B cell (primary cell): ENCODE measurements at regions not wholly inside any gene's neighbourhood (a gene's known extent, or its start where the extent isn't known, plus 50 kb on each side); places are given as distances from the start of the nearest gene placed in this dataset.

Source experiments
- ATAC-seq: fragments of 200-7000 bp; cut with Tn5 transposase; one replicate; pipeline ENCODE4 v1.10.0; 2021; ENCODE audit warnings: low read depth, mild to moderate bottlenecking, moderate number of reproducible peaks, moderate library complexity
- CTCF ChIA-PET: fragments of 350-600 bp; sonication (Branson Sonifier 250); formaldehyde crosslinking; loops from one replicate; lab custom pipeline; 2021; ENCODE audit warnings: antibody characterized with exemption, inconsistent platforms; lab: Charles Lee
- POLR2A ChIA-PET: fragments of 350-600 bp; sonication (Branson Sonifier 250); formaldehyde crosslinking; loops from one replicate; lab custom pipeline; 2021; ENCODE audit warnings: antibody characterized with exemption; lab: Charles Lee
- DNase-seq: peaks from one replicate; pipeline ENCODE4 v3.0.0; 2013
- H2AFZ ChIP-seq: 2 replicates; pipeline ENCODE4 v1.6.1; 2012; ENCODE audit warnings: mild to moderate bottlenecking, low read depth, low read length; ENCODE audit not compliant: insufficient read depth, poor library complexity, severe bottlenecking
- H3K27ac ChIP-seq, 2 donors: 1 replicate in 1 of 2; 2 replicates in 1 of 2; pipeline ENCODE4 v1.5.1; 2012 to 2013; ENCODE audit warnings: low read length in 2 of 2, mild to moderate bottlenecking in 2 of 2, moderate library complexity in 1 of 2
- H3K27me3 ChIP-seq, 4 experiments: fragments of 200-600 bp in 1 of 4; sonication (generic) in 1 of 4; replicated peaks in 1 of 4; 1 replicate in 2 of 4; 2 replicates in 2 of 4; pipeline versions ENCODE4 v1.6.1 to v1.7.0; 2013 to 2016; ENCODE audit warnings: low read length in 3 of 4, mild to moderate bottlenecking in 2 of 4, mixed read lengths in 1 of 4, moderate library complexity in 1 of 4; ENCODE audit not compliant: insufficient read depth in 4 of 4, control insufficient read depth in 3 of 4; ENCODE audit errors: control extremely low read depth in 1 of 4
- H3K36me3 ChIP-seq, 2 experiments: replicated peaks in 1 of 2; 1 replicate in 1 of 2; 2 replicates in 1 of 2; pipeline versions ENCODE4 v1.6.1 to v1.7.1; 2013; ENCODE audit warnings: low read length in 1 of 2; ENCODE audit not compliant: insufficient read depth in 2 of 2, control insufficient read depth in 1 of 2; ENCODE audit errors: control extremely low read depth in 1 of 2, extremely low read depth in 1 of 2
- H3K4me1 ChIP-seq, 2 donors: fragments of 200-600 bp in 1 of 2; sonication (generic) in 1 of 2; 1 replicate in 1 of 2; 2 replicates in 1 of 2; pipeline versions ENCODE4 v1.5.1 to v1.6.1; 2013 to 2017; ENCODE audit warnings: low read length in 2 of 2; ENCODE audit not compliant: control insufficient read depth in 2 of 2, insufficient read depth in 2 of 2
- H3K4me2 ChIP-seq: replicated peaks from 2 replicates; pipeline ENCODE3; 2012; ENCODE audit warnings: mild to moderate bottlenecking, low read depth, low read length; ENCODE audit not compliant: poor library complexity, severe bottlenecking
- H3K4me3 ChIP-seq, 5 experiments: fragments of 200-600 bp in 1 of 5; sonication (generic) in 1 of 5; 1 replicate in 3 of 5; 2 replicates in 2 of 5; pipeline versions ENCODE4 v1.5.1 to v1.7.0; 2011 to 2016; ENCODE audit warnings: low read length in 4 of 5, mild to moderate bottlenecking in 4 of 5, low read depth in 2 of 5, control low read depth in 1 of 5, moderate library complexity in 1 of 5; ENCODE audit not compliant: insufficient read depth in 1 of 5; ENCODE audit errors: control extremely low read depth in 1 of 5, extremely low read depth in 1 of 5
- H3K79me2 ChIP-seq: fragments of 200-600 bp; sonication (generic); one replicate; pipeline ENCODE4 v1.6.0; 2016; ENCODE audit warnings: low read length; ENCODE audit not compliant: control insufficient read depth, insufficient read depth
- H3K9ac ChIP-seq: fragments of 200-600 bp; sonication (generic); 2 replicates; pipeline ENCODE4 v1.6.1; 2017; ENCODE audit warnings: mild to moderate bottlenecking, low read length, moderate library complexity
- H3K9me3 ChIP-seq, 3 donors: one replicate each; pipeline versions ENCODE4 v1.6.1 to v1.7.1; 2013; ENCODE audit warnings: low read length in 2 of 3; ENCODE audit not compliant: control insufficient read depth in 2 of 3, insufficient read depth in 1 of 3; ENCODE audit errors: control extremely low read depth in 1 of 3
- H4K20me1 ChIP-seq: 2 replicates; pipeline ENCODE4 v1.6.0; 2012; ENCODE audit warnings: mild to moderate bottlenecking, low read length; ENCODE audit not compliant: insufficient read depth, control insufficient read depth, poor library complexity, severe bottlenecking
- H3K27ac Mint-ChIP-seq: one replicate; pipeline ENCODE4 v1.8.0; 2021; ENCODE audit warnings: mixed read lengths
- H3K27me3 Mint-ChIP-seq: one replicate; pipeline ENCODE4 v1.8.0; 2021; ENCODE audit warnings: mixed read lengths
- H3K4me1 Mint-ChIP-seq: one replicate; pipeline ENCODE4 v1.8.0; 2021; ENCODE audit warnings: mixed read lengths
- H3K4me3 Mint-ChIP-seq: one replicate; pipeline ENCODE4 v1.8.0; 2021; ENCODE audit warnings: mixed read lengths
- H3K9me3 Mint-ChIP-seq: one replicate; pipeline ENCODE4 v1.8.0; 2022; ENCODE audit warnings: mixed read lengths; ENCODE audit not compliant: insufficient read depth
- CTCF ChIP-seq: fragments of 200-600 bp; IDR thresholded peaks from one replicate; pipeline ENCODE4 v1.8.0; 2022; ENCODE audit warnings: antibody characterized with exemption, mild to moderate bottlenecking
- EZH2 ChIP-seq: IDR thresholded peaks from 2 replicates; pipeline ENCODE4 v1.6.1; 2012; ENCODE audit warnings: borderline replicate concordance, low read depth, mild to moderate bottlenecking, moderate library complexity, low read length; ENCODE audit not compliant: insufficient read depth, poor library complexity, severe bottlenecking
- WGBS: methylation state at CpG from one replicate; pipeline ENCODE4 v1.1.5; 2013; ENCODE audit warnings: missing lambda C conversion rate; ENCODE audit not compliant: insufficient coverage; 5-methylcytosine and 5-hydroxymethylcytosine counted together
- intact Hi-C: fragments of 100-400 bp; cut with micrococcal nuclease; formaldehyde crosslinking; loops from one replicate; pipeline ENCODE4 v1.10.0; 2022

GRCh38 chr3:116842254-116842957 lies 132.8 kb downstream of the TUSC7 start:
- POLR2A ChIA-PET, result no interaction called here

More at GRCh38 chr3:116842254-116842957, 132.8 kb downstream of the TUSC7 start:
- Histone ChIP-seq H3K9me3 (peaks cover 0 to 2% (median 0%) of the 10 kb centered on the region in 3 donors), H3K4me3 (no peak overlapping the region), H4K20me1 (no peaks in the 10 kb centered on the region), H3K9ac (no peak overlapping the region), H3K27ac (no peak overlapping the region), H2AFZ (no peak overlapping the region), H3K4me1 (no peaks in the 10 kb centered on the region), H3K79me2 (no peaks in the 10 kb centered on the region), H3K4me2 (no peak overlapping the region), H3K36me3 (no peaks in the 10 kb centered on the region), H3K27me3 (no peaks in the 10 kb centered on the region)
- Mint-ChIP-seq H3K4me3 (no peak overlapping the region), H3K9me3 (no peaks in the 10 kb centered on the region), H3K4me1 (no peaks in the 10 kb centered on the region), H3K27me3 (peaks cover 4% of the 10 kb centered on the region), H3K27ac (no peak overlapping the region)
- DNase-seq, result no peak
- CTCF ChIA-PET, result interaction anchor here (0.9 kb wide), 1 partner anchor 9 kb away, joined by 3 read pairs; no protein-coding TSS in a partner anchor
- intact Hi-C loops, result no loop called here
- TF ChIP-seq EZH2 (no peak), CTCF (no peak)
- 100% methylated on average over 1 of the region's 2 CpGs for WGBS
- no peak for ATAC-seq
